PC-3 (cell line): ENCODE measurements at regions not wholly inside any gene's neighbourhood (a gene's known extent, or its start where the extent isn't known, plus 50 kb on each side); places are given as distances from the start of the nearest gene placed in this dataset.

Experiments used
- ATAC-seq: fragments of 200-7000 bp; cut with Tn5 transposase; 2 replicates; pipeline ENCODE4 v1.9.1; 2020; ENCODE audit warnings: mild to moderate bottlenecking, moderate library complexity
- BruUV-seq: library from RNA; stranded (reverse); fragments of 400-500 nt; replicated peaks from 2 replicates; lab custom pipeline; 2021; lab: Mats Ljungman, UMichigan
- CTCF ChIA-PET: fragments of 300-600 bp; sonication (Branson Sonifier 250); formaldehyde crosslinking; loops from one replicate; lab custom pipeline; 2022; ENCODE audit warnings: antibody characterized with exemption; lab: Charles Lee
- POLR2A ChIA-PET: fragments of 300-600 bp; sonication (Branson Sonifier 250); formaldehyde crosslinking; loops from one replicate; lab custom pipeline; 2022; ENCODE audit warnings: antibody characterized with exemption; ENCODE audit not compliant: unreplicated experiment; lab: Charles Lee
- DNase-seq: peaks from one replicate; pipeline ENCODE4 v3.0.0-alpha.2; 2015
- H2AFZ ChIP-seq: fragments of 300-600 bp; sonication (generic); 2 replicates; pipeline ENCODE4 v1.6.0; 2016; ENCODE audit warnings: antibody characterized with exemption, low read length
- H3F3A ChIP-seq: fragments of 300-600 bp; sonication (generic); one replicate; pipeline ENCODE4 v1.6.0; 2017; ENCODE audit warnings: antibody characterized with exemption, low read length, control low read depth, mild to moderate bottlenecking; ENCODE audit not compliant: unreplicated experiment
- H3K27ac ChIP-seq: fragments of 300-600 bp; sonication (generic); 2 replicates; pipeline ENCODE4 v1.5.1; 2016; ENCODE audit warnings: mild to moderate bottlenecking, low read length
- H3K27me3 ChIP-seq: fragments of 300-600 bp; sonication (generic); 2 replicates; pipeline ENCODE4 v1.6.1; 2016; ENCODE audit warnings: low read length, mixed read lengths
- H3K36me3 ChIP-seq: fragments of 300-600 bp; sonication (generic); 2 replicates; pipeline ENCODE4 v1.6.1; 2016; ENCODE audit warnings: low read depth, mixed run types, low read length, mixed read lengths
- H3K4me1 ChIP-seq: fragments of 300-600 bp; sonication (generic); 2 replicates; pipeline ENCODE4 v1.5.1; 2016; ENCODE audit warnings: low read length; ENCODE audit not compliant: insufficient read depth
- H3K4me2 ChIP-seq: fragments of 300-600 bp; sonication (generic); 2 replicates; pipeline ENCODE4 v1.6.0; 2016; ENCODE audit warnings: low read length
- H3K4me3 ChIP-seq: fragments of 300-600 bp; sonication (generic); 2 replicates; pipeline ENCODE4 v1.5.1; 2016; ENCODE audit warnings: mild to moderate bottlenecking, low read length, mixed read lengths
- H3K79me2 ChIP-seq: fragments of 300-600 bp; sonication (generic); 2 replicates; pipeline ENCODE4 v1.6.1; 2017; ENCODE audit warnings: low read length, mixed read lengths
- H3K9ac ChIP-seq: fragments of 300-600 bp; sonication (generic); 2 replicates; pipeline ENCODE4 v1.6.0; 2016; ENCODE audit warnings: mild to moderate bottlenecking, low read length
- H3K9me2 ChIP-seq: fragments of 300-600 bp; sonication (generic); replicated peaks from 2 replicates; pipeline ENCODE4 v1.6.1; 2016; ENCODE audit warnings: mixed run types, low read length, mixed read lengths
- H3K9me3 ChIP-seq: fragments of 300-600 bp; sonication (generic); 2 replicates; pipeline ENCODE4 v1.6.1; 2016; ENCODE audit warnings: low read length, mixed read lengths
- H4K20me1 ChIP-seq: fragments of 300-600 bp; sonication (generic); 2 replicates; pipeline ENCODE4 v1.6.1; 2016; ENCODE audit warnings: low read length, mixed read lengths
- EZH2 ChIP-seq: fragments of 300-600 bp; sonication (generic); IDR thresholded peaks from one replicate; pipeline ENCODE4 v1.6.1; 2017; ENCODE audit warnings: antibody characterized with exemption, mild to moderate bottlenecking, low read length; ENCODE audit not compliant: unreplicated experiment
- EZH2phosphoT487 ChIP-seq: fragments of 300-600 bp; sonication (generic); IDR thresholded peaks from 2 replicates; pipeline ENCODE4 v1.6.1; 2018; ENCODE audit warnings: mild to moderate bottlenecking, antibody characterized with exemption, low read length, borderline replicate concordance
- intact Hi-C: fragments of 100-400 bp; cut with micrococcal nuclease; formaldehyde crosslinking; loops from 2 replicates; pipeline ENCODE4 v1.9.0; 2023
- TF ChIP-seq, protein P1 (sequence below): fragments of 300-600 bp; sonication (generic); conservative IDR thresholded peaks from 2 replicates; pipeline ENCODE4 v1.5.1; 2017; ENCODE audit warnings: antibody characterized with exemption, low read depth, mild to moderate bottlenecking, low read length

GRCh38 chr6:81384921-81385320, 367.6 kb downstream of the TENT5A start:
- Histone ChIP-seq H3K4me3 (no peak overlapping the region), H3K79me2 (no peaks in the 10 kb centered on the region), H3K36me3 (no peaks in the 10 kb centered on the region), H3K27ac (no peak overlapping the region), H2AFZ (no peak overlapping the region), H3K9me2 (no peaks in the 10 kb centered on the region), H3K9ac (no peak overlapping the region), H4K20me1 (no peaks in the 10 kb centered on the region), H3K9me3 (no peaks in the 10 kb centered on the region), H3K4me2 (no peak overlapping the region), H3F3A (no peaks in the 10 kb centered on the region), H3K27me3 (no peaks in the 10 kb centered on the region), H3K4me1 (no peaks in the 10 kb centered on the region)
- ChIA-PET POLR2A (no interaction called here), CTCF (no interaction called here)
- DNase-seq, result no peak
- TF ChIP-seq, protein P1, sequence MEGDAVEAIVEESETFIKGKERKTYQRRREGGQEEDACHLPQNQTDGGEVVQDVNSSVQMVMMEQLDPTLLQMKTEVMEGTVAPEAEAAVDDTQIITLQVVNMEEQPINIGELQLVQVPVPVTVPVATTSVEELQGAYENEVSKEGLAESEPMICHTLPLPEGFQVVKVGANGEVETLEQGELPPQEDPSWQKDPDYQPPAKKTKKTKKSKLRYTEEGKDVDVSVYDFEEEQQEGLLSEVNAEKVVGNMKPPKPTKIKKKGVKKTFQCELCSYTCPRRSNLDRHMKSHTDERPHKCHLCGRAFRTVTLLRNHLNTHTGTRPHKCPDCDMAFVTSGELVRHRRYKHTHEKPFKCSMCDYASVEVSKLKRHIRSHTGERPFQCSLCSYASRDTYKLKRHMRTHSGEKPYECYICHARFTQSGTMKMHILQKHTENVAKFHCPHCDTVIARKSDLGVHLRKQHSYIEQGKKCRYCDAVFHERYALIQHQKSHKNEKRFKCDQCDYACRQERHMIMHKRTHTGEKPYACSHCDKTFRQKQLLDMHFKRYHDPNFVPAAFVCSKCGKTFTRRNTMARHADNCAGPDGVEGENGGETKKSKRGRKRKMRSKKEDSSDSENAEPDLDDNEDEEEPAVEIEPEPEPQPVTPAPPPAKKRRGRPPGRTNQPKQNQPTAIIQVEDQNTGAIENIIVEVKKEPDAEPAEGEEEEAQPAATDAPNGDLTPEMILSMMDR, result no peak
- no peak for TF ChIP-seq EZH2
- TF ChIP-seq EZH2phosphoT487, result no peak
- intact Hi-C loops, result no loop called here
- no peak for ATAC-seq
- no TSS peak for BruUV-seq

DNA sequence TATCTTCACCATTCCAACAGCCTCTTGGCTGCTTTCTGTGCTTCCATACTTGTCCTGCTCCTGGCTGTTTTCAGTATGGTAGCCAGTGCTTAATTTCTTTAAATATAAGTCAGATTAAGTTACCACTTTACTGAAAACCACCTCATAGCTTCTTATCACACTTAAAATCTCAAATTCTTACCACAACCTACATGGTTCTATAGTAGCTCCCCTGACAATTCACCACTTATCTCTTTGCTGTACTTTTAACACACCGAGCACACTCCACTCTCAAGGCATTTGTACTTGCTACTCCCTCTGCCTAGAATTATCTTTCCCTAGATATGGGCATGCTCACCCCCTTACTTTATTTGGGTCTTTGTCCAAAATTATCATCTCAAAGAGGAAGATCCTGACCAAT, 369.0 kb downstream of the TENT5A start:
- Histone ChIP-seq H3K4me1 (no peaks in the 10 kb centered on the region), H4K20me1 (no peaks in the 10 kb centered on the region), H3K4me2 (no peak overlapping the region), H3K27me3 (no peaks in the 10 kb centered on the region), H3K27ac (no peak overlapping the region), H3F3A (no peaks in the 10 kb centered on the region), H3K36me3 (no peaks in the 10 kb centered on the region), H2AFZ (no peak overlapping the region), H3K9me2 (no peaks in the 10 kb centered on the region), H3K79me2 (no peaks in the 10 kb centered on the region), H3K4me3 (no peak overlapping the region), H3K9ac (no peak overlapping the region), H3K9me3 (no peaks in the 10 kb centered on the region)
- CTCF ChIA-PET, result no interaction called here
- DNase-seq (no peak), ATAC-seq (no peak)
- POLR2A ChIA-PET, result no interaction called here
- no TSS peak for BruUV-seq
- TF ChIP-seq EZH2, result no peak
- TF ChIP-seq EZH2phosphoT487, result no peak
- TF ChIP-seq, protein P1, result no peak
- intact Hi-C loops, result no loop called here

DNA sequence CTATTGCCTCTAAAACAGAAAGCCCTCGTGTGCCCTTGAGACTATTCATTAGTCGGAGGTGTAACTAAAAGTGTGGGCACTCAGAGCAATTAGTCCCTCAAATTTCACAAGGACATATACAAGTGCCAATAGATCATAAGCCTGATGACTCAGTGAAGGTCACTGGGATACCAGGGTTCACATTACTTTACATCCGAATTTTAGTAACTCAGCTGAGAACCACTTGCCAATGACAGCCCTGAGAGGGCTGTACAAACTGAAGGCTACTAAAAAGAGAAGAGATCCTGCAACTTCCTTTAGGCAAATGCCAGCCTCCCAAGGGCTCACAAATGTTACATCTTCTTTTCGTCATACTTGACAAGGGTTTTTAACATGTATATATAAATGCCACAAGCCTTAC, 369.6 kb downstream of the TENT5A start:
- DNase-seq, result no peak
- BruUV-seq, result no TSS peak
- CTCF ChIA-PET, result no interaction called here

More for the DNA sequence above, 369.6 kb downstream of the TENT5A start:
- H3K4me3 ChIP-seq, result no peak overlapping the region
- intact Hi-C loops, result no loop called here
- H3K4me2 ChIP-seq, result no peak overlapping the region
- H3K4me1 ChIP-seq, result no peaks in the 10 kb centered on the region
- H2AFZ ChIP-seq, result no peak overlapping the region
- no peak overlapping the region for H3K9ac ChIP-seq
- ATAC-seq, result no peak
- H3K27ac ChIP-seq, result no peak overlapping the region
- H3K79me2 ChIP-seq, result no peaks in the 10 kb centered on the region
- POLR2A ChIA-PET, result no interaction called here
- H3K9me2 ChIP-seq, result no peaks in the 10 kb centered on the region
- H3F3A ChIP-seq, result no peaks in the 10 kb centered on the region
- H3K36me3 ChIP-seq, result no peaks in the 10 kb centered on the region
- TF ChIP-seq, protein P1, result no peak
- TF ChIP-seq EZH2, result no peak
- no peak for TF ChIP-seq EZH2phosphoT487
- H3K27me3 ChIP-seq, result no peaks in the 10 kb centered on the region
- no peaks in the 10 kb centered on the region for H3K9me3 ChIP-seq
- no peaks in the 10 kb centered on the region for H4K20me1 ChIP-seq
